PC-3 (cell line): ENCODE measurements at regions not wholly inside any gene's neighbourhood (a gene's known extent, or its start where the extent isn't known, plus 50 kb on each side); places are given as distances from the start of the nearest gene placed in this dataset.

ENCODE experiments used
- EZH2 ChIP-seq: fragments of 300-600 bp; sonication (generic); IDR thresholded peaks from one replicate; pipeline ENCODE4 v1.6.1; 2017; ENCODE audit warnings: antibody characterized with exemption, mild to moderate bottlenecking, low read length; ENCODE audit not compliant: unreplicated experiment
- TF ChIP-seq, protein P1 (sequence below): fragments of 300-600 bp; sonication (generic); conservative IDR thresholded peaks from 2 replicates; pipeline ENCODE4 v1.5.1; 2017; ENCODE audit warnings: antibody characterized with exemption, low read depth, mild to moderate bottlenecking, low read length

DNA sequence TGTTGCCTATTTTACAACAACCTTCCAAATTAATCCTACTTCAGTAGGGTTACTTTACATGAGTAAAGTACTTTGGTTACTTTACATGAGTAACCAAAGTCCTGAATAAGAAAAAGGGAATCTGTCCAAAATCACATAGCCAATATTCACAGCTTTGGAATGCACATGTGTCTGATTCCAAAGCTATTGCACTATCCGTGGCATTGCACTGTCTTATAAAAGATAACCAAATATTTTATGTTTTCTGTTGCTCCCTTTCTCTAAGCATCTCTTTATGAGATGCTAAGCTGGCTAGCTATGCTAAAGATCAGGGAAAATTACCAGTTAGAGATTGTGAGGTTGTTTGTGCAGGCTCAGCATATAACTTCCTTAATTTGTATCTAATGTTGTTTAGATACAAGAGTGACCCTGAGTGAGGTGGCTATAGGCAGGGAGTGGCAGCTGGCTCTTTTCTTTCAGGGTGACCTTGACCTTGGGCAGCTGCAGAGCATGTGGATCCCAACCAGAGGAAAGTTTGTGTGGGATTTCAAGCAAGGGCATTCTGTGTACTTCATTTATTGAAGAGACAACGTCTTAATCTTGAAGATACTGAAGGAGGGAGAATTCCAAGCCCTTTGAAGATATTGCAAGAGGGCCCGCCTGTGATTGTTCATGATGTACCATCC lies 366.1 kb upstream of the ANKRD30A start:
- TF ChIP-seq, protein P1, sequence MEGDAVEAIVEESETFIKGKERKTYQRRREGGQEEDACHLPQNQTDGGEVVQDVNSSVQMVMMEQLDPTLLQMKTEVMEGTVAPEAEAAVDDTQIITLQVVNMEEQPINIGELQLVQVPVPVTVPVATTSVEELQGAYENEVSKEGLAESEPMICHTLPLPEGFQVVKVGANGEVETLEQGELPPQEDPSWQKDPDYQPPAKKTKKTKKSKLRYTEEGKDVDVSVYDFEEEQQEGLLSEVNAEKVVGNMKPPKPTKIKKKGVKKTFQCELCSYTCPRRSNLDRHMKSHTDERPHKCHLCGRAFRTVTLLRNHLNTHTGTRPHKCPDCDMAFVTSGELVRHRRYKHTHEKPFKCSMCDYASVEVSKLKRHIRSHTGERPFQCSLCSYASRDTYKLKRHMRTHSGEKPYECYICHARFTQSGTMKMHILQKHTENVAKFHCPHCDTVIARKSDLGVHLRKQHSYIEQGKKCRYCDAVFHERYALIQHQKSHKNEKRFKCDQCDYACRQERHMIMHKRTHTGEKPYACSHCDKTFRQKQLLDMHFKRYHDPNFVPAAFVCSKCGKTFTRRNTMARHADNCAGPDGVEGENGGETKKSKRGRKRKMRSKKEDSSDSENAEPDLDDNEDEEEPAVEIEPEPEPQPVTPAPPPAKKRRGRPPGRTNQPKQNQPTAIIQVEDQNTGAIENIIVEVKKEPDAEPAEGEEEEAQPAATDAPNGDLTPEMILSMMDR = no peak
- TF ChIP-seq EZH2 = no peak
